ENCODE measurements at regions not wholly inside any gene's neighbourhood (a gene's known extent, or its start where the extent isn't known, plus 50 kb on each side); places are given as distances from the start of the nearest gene placed in this dataset.

GRCh38 chr6:9806195-9806594 lies 608.7 kb downstream of the TFAP2A start:
- no peak for TF ChIP-seq EZH2 (IDR thresholded peaks at IDR 0.05; ENCODE audit: borderline replicate concordance, low read length)
- TF ChIP-seq, protein P1, sequence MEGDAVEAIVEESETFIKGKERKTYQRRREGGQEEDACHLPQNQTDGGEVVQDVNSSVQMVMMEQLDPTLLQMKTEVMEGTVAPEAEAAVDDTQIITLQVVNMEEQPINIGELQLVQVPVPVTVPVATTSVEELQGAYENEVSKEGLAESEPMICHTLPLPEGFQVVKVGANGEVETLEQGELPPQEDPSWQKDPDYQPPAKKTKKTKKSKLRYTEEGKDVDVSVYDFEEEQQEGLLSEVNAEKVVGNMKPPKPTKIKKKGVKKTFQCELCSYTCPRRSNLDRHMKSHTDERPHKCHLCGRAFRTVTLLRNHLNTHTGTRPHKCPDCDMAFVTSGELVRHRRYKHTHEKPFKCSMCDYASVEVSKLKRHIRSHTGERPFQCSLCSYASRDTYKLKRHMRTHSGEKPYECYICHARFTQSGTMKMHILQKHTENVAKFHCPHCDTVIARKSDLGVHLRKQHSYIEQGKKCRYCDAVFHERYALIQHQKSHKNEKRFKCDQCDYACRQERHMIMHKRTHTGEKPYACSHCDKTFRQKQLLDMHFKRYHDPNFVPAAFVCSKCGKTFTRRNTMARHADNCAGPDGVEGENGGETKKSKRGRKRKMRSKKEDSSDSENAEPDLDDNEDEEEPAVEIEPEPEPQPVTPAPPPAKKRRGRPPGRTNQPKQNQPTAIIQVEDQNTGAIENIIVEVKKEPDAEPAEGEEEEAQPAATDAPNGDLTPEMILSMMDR (conservative IDR thresholded peaks at IDR 0.05 in 1 of 2, IDR thresholded peaks at IDR 0.05 in 1 of 2; ENCODE audit: extremely low read depth in 1 of 2, insufficient read depth in 1 of 2, low read depth in 1 of 2, low read length in 2 of 2), result no peak

All from mammary epithelial cell (primary cell).